NCI-H1048 (cell line): ENCODE measurements at regions not wholly inside any gene's neighbourhood (a gene's known extent, or its start where the extent isn't known, plus 50 kb on each side); places are given as distances from the start of the nearest gene placed in this dataset.

Experiments used
- DNase-seq: peaks from one replicate; lab custom pipeline; 2025; lab: John Stamatoyannopoulos, UW

- DNase-seq, result no peak
Measured at GRCh38 chr1:232682248-232682647, 52.3 kb upstream of the SIPA1L2 start.

DNA sequence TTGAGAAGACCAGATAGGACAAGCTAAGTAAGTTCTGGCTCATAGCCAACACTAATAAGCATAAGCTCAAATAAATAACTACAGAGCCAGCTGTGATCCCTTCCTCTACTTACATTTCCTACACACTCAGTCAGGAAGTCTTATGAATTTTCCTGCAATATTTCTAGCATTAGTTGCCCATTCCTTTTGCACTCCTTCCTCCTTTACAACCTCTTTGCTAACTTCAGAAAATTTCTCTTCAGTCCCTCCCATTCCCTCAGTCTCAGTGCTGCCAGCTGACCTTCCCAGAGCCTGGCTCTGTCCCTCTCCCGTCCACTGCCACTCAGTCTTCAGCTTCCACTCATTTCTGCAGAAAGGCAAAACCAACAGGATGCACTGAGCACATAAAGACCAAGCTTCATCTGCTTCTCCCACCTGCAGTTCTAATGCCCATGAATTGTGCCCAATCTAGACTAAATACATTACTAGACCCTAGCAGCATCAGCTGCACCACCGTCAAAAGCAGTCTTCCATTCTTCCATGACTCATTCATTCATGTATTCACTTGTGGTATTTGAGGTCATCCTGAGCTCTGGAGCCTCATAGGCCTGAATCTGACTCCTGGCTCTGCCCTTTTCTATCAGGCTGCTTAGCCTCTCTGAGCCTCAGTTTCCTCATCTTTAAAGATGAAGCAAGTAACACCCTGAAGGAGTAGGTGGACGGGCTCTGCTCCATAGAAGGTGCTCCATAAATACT is 54.6 kb upstream of the SIPA1L2 start:
- DNase-seq, result no peak

GRCh38 chr1:232686346-232686745 is 56.4 kb upstream of the SIPA1L2 start:
- no peak for DNase-seq

DNA sequence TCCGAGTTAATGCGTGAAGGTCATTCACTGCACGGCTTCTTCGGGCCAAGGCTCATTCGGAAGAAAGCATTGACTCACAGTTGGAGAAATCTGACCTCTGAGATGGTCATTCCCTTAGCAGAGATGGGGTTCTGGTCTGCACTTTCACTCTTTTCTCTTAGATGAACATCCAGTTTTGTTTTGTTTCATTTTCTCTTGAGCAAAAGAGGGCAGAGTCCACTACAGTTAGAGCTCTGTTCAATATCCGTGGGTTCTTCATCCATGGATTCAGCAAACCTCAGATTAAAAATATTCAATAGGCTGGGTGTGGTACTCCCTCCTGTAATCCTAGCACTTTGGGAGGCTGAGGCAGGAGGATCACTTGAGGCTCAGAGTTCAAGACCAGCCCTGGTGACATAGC is 57.4 kb upstream of the SIPA1L2 start:
- no peak for DNase-seq

GRCh38 chr1:232687728-232688127 is 57.8 kb upstream of the SIPA1L2 start:
- DNase-seq, result peak; percentile 47

DNA sequence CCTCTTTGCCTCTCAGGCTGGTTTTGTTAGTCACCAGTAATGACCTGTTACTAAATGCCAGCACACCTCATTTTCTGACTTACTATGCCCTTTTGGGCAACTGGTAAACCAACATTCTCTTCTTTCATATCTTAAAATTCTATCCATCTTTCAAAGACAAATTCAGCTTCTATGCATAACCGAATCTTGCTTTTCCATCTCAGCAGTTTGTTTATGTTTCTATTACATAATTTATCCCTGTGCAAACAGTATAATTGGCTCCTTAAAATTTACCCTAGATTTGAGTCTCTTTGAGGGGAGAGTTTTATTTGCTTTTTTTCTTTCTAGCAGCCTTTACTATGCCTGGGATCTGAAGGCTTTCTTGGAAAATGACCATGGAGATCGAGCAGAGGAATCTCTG is 58.5 kb upstream of the SIPA1L2 start:
- DNase-seq, result no peak

DNA sequence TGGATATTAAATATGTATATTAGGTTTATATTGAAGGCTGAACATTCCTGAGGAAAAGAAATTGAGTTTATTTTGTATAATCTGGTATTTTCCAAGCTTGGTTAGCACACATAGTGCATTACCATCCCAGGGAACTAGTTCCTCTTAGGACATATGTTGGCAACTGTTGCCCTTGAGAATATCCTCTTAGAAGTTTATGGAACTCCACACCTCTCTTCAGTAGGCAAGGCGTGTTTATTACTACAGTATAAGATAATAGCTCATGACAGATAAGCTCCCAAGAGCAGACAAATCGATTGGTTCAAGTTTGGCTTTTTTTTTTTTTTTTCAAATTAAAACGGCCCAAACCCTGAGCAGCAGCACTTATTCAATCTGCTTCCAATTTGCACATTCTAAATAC is 59.8 kb upstream of the SIPA1L2 start:
- no peak for DNase-seq

DNA sequence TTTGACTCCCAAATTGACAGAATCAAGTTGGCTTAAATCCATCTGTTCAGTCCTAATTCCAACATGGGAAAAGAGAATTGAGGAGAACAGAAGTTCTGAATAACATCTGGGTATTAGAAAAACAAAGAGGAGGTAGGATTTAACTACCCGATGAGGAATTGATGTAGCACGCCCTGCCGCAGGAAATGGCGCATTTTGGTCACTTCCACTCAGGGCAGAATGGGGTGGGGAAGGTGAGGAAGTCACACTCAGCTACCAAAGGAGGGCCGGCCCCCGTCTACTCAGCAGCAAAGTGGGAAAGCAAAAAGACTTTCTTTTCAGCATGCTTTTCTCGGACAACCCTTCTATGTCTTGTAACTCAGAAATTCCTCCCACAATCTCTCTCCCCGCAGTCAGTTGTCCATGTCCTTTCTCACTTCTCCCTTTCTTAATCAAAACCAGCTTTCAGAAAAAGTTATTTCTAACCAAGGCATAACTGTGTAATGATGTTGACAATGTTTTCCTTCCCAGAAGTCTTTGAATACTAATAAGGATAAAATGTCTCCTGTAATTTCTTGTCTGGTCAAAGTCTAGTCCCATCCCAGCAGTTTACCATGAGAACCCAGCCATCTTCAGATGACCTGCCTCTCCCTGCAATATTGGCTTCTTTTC is 60.5 kb upstream of the SIPA1L2 start:
- DNase-seq, result no peak

GRCh38 chr1:232694475-232694874 is 64.5 kb upstream of the SIPA1L2 start:
- no peak for DNase-seq

DNA sequence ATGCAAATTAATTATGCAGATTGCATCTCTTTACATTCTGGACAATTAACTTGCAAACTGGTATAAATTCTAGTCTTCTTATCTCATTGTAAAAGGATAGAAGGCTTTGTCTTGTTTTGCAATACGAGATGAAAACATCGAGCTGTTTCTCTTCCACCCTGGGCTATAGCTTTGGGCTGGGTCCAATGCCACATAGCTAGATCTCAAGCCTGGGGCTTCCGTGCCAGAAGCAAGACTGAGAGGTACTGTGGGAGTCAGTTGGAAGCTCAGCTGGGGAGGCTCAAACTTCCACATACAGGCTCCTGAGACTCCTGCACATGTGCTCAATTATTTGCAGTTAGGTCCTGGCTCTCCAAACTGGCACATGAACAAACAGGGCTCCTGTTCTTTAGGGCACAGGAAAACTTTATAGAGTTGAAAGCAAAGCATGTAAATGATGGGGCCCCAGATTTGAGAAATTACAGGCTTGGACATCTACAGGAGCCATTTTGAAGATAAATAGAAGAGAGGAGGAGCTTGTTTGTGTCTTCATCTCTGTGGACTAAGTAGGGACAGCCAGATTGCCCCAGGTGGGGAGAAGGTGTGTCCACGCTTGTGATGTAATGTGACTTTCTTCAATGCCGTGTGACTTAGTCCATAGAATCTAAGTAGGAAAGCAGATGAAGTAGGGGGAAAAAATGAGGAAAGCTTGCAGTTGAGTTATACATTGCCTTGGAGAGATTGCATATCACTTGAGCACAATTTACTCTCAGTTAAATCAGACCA is 65.9 kb upstream of the SIPA1L2 start:
- DNase-seq, result no peak

DNA sequence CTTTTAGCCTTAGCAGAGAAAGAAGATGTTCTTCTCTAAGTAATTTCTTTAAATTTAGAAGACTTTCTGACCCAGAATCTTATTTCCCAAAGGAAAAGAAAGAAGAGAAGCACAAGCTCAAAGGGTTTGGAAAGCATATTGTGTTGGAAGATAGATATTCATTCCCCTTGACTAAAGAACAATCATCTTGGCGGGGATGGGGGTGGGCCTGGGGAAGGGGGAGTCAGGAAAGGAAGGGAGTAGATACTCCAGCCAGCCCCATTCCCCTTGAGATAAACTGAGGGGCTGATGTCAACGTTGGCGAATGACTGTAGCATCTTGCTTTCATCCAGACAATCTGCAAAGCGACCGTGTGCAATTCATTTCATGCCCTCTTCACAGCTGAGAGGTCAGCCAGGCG is 66.5 kb upstream of the SIPA1L2 start:
- DNase-seq, result no peak

- no peak for DNase-seq
Measured at GRCh38 chr1:232697187-232697822, 67.4 kb upstream of the SIPA1L2 start.

DNA sequence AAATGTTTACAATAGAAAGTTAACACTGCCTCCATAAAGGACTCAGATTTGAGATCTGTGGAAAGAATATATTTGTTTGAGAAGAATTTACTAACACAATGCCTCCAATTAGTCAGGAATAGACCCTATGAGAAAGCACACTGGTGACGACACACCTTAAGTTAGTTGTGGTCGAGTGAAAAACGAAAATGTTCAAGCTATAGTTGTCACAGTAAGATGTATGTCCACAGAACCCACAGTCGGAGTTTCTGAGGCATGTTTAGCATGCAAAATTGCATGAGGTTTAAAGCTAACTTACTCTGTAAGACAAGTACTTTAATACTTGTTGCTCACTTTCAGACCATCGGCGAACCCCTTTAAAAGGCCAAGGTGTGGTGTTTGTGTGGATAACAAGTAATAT is 69.9 kb upstream of the SIPA1L2 start:
- no peak for DNase-seq

DNA sequence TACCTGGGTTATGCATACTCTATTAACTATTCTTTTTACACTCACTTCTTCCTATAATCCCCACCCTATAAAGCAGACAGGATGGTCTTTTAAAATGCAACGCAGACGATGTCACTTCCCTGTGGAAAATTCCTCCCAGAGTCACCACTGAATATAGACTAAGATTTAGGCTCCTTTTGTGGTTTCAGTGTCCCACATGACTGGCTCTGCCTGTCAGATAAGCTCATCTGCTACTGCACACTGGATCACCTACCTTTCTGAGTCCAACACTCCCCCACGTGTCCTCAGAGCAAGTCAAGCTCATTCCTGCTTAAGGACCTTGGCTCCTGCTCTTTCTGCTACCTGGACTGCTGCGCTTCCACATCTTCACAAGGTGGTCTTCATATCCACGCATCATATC is 73.0 kb upstream of the SIPA1L2 start:
- no peak for DNase-seq

DNA sequence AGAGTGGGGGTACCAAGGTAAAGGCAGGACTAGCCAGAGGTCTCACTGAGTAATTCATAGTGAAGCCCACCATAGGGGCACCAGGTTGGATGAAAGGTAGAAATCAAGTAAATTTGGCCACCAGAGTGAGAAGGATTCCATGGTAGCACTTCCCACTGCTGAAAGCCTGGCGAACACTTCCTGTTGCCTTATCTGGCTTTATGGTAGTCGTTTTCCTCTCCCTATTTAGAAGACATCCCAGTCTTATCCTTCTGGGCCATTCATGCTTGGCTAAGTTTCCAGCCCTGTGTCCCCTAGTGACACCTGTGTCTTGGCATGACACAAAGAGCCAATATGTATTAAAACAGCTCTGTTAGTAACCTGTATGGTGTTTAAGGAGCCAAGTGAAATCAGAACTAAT is 74.3 kb upstream of the SIPA1L2 start:
- DNase-seq, result no peak

GRCh38 chr1:232704694-232705680 is 75.1 kb upstream of the SIPA1L2 start:
- DNase-seq, result no peak

GRCh38 chr1:232705815-232706575 is 76.1 kb upstream of the SIPA1L2 start:
- no peak for DNase-seq

DNA sequence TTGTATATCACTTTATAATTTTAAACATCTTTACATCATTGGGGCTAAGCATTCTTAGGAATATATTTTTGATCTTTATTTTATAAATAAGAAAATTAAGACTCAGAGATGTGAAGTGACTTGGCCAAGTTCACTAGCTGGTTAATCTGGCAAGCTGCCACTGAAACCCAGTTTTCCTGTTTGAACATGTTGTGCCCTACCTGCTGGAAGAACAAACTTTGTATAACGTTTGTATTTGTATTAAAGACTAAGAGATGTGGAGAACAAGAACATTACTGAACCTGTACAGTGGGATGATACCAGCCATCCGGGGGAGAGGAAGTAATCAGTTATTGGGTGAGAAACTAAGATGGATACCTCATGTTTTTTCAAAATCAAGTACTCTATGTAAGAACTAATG is 77.2 kb upstream of the SIPA1L2 start:
- DNase-seq, result no peak

- no peak for DNase-seq
Measured at GRCh38 chr1:232709386-232709785, 79.5 kb upstream of the SIPA1L2 start.

- DNase-seq, result no peak
Measured at GRCh38 chr1:232711996-232712395, 82.1 kb upstream of the SIPA1L2 start.

DNA sequence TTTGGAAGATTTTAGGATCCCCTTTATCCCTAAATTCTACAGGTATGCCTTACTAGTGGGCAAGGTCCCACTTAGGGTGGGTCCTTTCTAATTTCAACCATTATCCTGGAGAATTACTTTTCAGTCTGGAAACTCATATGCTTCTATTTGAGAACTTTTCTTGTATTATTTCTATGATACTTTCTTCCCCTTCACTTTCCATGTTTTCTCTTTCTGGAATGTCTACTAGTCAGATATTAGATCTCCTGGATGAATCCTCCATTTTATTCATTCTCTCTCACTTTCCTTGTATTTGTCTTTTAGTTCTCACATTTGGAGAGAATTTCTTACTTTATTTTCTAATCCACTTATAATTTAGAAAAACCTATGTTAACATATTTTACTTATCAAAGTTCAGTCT is 83.9 kb upstream of the SIPA1L2 start:
- DNase-seq, result no peak
